ENCODE measurements at regions not wholly inside any gene's neighbourhood (a gene's known extent, or its start where the extent isn't known, plus 50 kb on each side); places are given as distances from the start of the nearest gene placed in this dataset.

DNA sequence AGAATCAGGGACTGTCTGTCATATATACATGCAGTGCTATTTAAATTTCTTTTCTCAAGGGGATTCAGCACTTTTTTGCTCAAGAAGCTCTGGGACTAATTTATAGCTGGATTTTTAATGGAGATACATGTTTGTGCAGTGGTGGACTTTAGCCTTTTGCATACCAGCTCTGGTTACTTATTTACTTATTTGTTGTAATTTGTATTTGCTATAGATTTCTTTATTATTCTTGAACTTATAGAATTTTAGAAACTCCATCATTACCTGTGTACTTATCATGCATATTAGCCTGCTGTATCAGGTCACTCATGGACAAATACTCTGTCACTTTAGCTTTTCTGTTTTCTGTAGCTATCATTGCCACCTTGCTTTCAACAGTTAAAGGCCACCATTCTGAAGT lies 1296.9 kb upstream of the TMPRSS15 start:
- peaks cover 5% of the 10 kb centered on the region for H3K36me3 Mint-ChIP-seq (ENCODE audit: insufficient read depth, unreplicated experiment)
- no TSS peak for BruUV-seq (replicated peaks)
- no peaks in the 10 kb centered on the region for H3K4me1 Mint-ChIP-seq (ENCODE audit: insufficient read depth, unreplicated experiment)
- POLR2A ChIA-PET = no interaction called here
- no peak overlapping the region for H3K4me3 Mint-ChIP-seq (ENCODE audit: unreplicated experiment)
- H3K9me3 Mint-ChIP-seq (ENCODE audit: unreplicated experiment) = no peaks in the 10 kb centered on the region
- intact Hi-C loops (cut with micrococcal nuclease) = no loop called here
- no peak for TF ChIP-seq CTCF (IDR thresholded peaks at IDR 0.05; ENCODE audit: unreplicated experiment)
- CTCF ChIA-PET = no interaction called here
- no peaks in the 10 kb centered on the region for H3K27me3 Mint-ChIP-seq (ENCODE audit: insufficient read depth, unreplicated experiment)
- H3K27ac Mint-ChIP-seq (ENCODE audit: low read depth, unreplicated experiment) = no peak overlapping the region
- DNase-seq (ENCODE audit: unreplicated experiment) = no peak

DNA sequence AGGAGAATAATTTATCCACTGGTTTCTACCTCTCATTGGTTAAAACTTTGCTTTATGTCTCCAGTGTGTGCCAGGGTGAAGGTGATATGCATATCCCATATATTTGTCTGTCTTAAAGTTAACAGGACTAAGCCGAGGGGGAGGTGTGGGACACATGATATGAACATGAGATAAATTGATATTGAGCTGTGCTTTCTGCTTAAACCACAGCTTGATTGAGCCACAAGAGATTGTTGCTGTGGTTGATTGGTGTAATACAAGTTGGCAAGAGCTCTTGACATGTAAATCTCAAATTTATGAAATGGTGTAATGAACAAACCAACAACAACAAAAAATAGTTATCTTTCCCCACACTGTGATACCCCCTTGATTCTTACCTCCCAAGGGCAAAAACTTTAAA lies 1295.5 kb upstream of the NCAM2 start:
- Mint-ChIP-seq H3K4me3 (ENCODE audit: unreplicated experiment) (no peak overlapping the region), H3K4me1 (ENCODE audit: insufficient read depth, unreplicated experiment) (no peaks in the 10 kb centered on the region), H3K9me3 (ENCODE audit: unreplicated experiment) (peaks cover 9% of the 10 kb centered on the region), H3K36me3 (ENCODE audit: insufficient read depth, unreplicated experiment) (no peaks in the 10 kb centered on the region), H3K27ac (ENCODE audit: low read depth, unreplicated experiment) (no peak overlapping the region), H3K27me3 (ENCODE audit: insufficient read depth, unreplicated experiment) (no peaks in the 10 kb centered on the region)
- CTCF ChIA-PET = no interaction called here
- POLR2A ChIA-PET = no interaction called here
- intact Hi-C loops (cut with micrococcal nuclease) = no loop called here
- DNase-seq (ENCODE audit: unreplicated experiment) = no peak
- BruUV-seq (replicated peaks) = no TSS peak
- TF ChIP-seq CTCF (IDR thresholded peaks at IDR 0.05; ENCODE audit: unreplicated experiment) = no peak

DNA sequence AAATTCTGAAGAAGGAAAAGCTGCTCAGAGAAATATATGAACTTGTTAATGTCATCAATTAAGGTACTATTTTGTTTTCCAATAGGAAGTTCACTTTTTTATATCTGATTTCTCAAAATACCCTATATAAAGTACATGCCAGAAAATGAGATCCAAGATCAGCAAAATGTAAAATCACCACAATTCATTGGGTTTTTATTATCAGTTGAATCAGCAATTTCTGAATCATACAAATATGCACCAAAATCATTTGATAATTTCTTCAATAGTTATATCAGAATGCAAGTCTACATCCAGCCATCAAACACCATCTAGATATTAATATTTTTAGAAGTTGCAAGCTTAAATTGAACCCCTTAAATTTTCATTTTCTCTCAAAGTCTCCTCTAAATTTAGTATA lies 1293.4 kb upstream of the NCAM2 start:
- Mint-ChIP-seq H3K4me1 (ENCODE audit: insufficient read depth, unreplicated experiment) (no peaks in the 10 kb centered on the region), H3K36me3 (ENCODE audit: insufficient read depth, unreplicated experiment) (no peaks in the 10 kb centered on the region), H3K9me3 (ENCODE audit: unreplicated experiment) (peaks cover 13% of the 10 kb centered on the region), H3K4me3 (ENCODE audit: unreplicated experiment) (no peak overlapping the region), H3K27ac (ENCODE audit: low read depth, unreplicated experiment) (no peak overlapping the region), H3K27me3 (ENCODE audit: insufficient read depth, unreplicated experiment) (no peaks in the 10 kb centered on the region)
- POLR2A ChIA-PET = no interaction called here
- CTCF ChIA-PET = interaction anchor here (0.7 kb wide), 1 partner anchor 54 kb away, joined by 4 read pairs; no protein-coding TSS in a partner anchor
- intact Hi-C loops (cut with micrococcal nuclease) = no loop called here
- no peak for DNase-seq (ENCODE audit: unreplicated experiment)
- no TSS peak for BruUV-seq (replicated peaks)
- no peak for TF ChIP-seq CTCF (IDR thresholded peaks at IDR 0.05; ENCODE audit: unreplicated experiment)

DNA sequence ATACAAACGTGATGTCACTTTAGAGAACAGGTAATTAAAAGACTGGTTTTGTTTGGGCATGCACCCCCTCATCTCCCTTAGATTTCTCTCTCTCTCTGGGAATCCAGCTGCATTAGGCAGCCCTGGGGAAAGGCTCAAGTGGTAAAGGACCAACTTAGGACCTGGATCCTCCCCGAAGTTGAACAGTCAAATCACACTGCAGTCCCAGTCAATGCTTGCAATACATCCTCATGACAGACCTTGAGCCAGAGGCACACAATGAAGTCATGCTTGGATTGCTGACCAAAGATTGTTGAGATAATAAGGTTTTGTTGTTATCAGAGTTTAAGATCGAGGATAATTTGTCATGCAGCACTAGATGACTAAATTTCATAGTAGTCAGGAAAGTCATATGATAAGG lies 1285.8 kb upstream of the NCAM2 start:
- no peaks in the 10 kb centered on the region for H3K36me3 Mint-ChIP-seq (ENCODE audit: insufficient read depth, unreplicated experiment)
- BruUV-seq (replicated peaks) = no TSS peak
- no peak overlapping the region for H3K4me3 Mint-ChIP-seq (ENCODE audit: unreplicated experiment)
- H3K4me1 Mint-ChIP-seq (ENCODE audit: insufficient read depth, unreplicated experiment) = peaks cover 4% of the 10 kb centered on the region
- no peak for TF ChIP-seq CTCF (IDR thresholded peaks at IDR 0.05; ENCODE audit: unreplicated experiment)
- intact Hi-C loops (cut with micrococcal nuclease) = no loop called here
- DNase-seq (ENCODE audit: unreplicated experiment) = no peak
- CTCF ChIA-PET = no interaction called here
- POLR2A ChIA-PET = no interaction called here
- H3K9me3 Mint-ChIP-seq (ENCODE audit: unreplicated experiment) = peaks cover 10% of the 10 kb centered on the region
- H3K27me3 Mint-ChIP-seq (ENCODE audit: insufficient read depth, unreplicated experiment) = no peaks in the 10 kb centered on the region
- no peak overlapping the region for H3K27ac Mint-ChIP-seq (ENCODE audit: low read depth, unreplicated experiment)
